ENCODE measurements at regions not wholly inside any gene's neighbourhood (a gene's known extent, or its start where the extent isn't known, plus 50 kb on each side); places are given as distances from the start of the nearest gene placed in this dataset.
"Not testable (repeated sequence)": the region's sequence is repeated elsewhere in the genome, so short reads cannot be mapped to it uniquely, and the experiment has no call there.

- H3K4me1 ChIP-seq (replicated peaks; ENCODE audit: insufficient read depth); POLR2A ChIA-PET (ENCODE audit: unreplicated experiment); H3K27ac ChIP-seq; intact Hi-C loops (cut with micrococcal nuclease; ENCODE audit: unreplicated experiment); DNase-seq; H3K79me2 ChIP-seq (ENCODE audit: low read depth); BruUV-seq (replicated peaks); CTCF ChIA-PET; H2AFZ ChIP-seq; H3F3A ChIP-seq (ENCODE audit: insufficient read depth, low read depth); H3K9me2 ChIP-seq (ENCODE audit: insufficient read depth); H3K4me2 ChIP-seq; H3K4me3 ChIP-seq; H3K9me3 ChIP-seq (ENCODE audit: insufficient read depth, low read depth); H4K20me1 ChIP-seq (ENCODE audit: insufficient read depth); H3K36me3 ChIP-seq (ENCODE audit: low read depth): not testable (repeated sequence)
- H3K27me3 ChIP-seq (ENCODE audit: insufficient read depth, low read depth) = peaks cover 17% of the 10 kb centered on the region
These were observed 5290.8 kb upstream of the TPTE start for GRCh38 chr21:5230561-5230960.

DNA sequence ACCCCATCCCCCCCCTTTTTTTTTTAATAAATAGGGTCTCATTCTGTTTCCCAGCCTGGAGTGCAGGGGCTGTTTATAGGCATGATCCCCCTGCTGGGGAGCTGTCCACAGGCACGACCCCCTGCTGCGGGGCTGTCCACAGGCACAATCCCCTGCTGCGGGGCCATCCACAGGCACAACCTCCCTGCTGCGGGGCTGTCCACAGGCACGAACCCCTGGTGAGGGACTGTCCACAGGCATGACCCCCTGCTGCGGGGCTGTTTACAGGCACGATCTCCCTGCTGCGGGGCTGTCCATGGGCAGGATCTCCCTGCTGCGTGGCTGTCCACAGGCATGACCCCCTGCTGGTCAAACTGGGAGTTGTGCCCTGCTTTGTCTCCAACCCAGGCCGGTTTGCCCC lies 5290.1 kb upstream of the TPTE start:
- H3K27me3 ChIP-seq (ENCODE audit: insufficient read depth, low read depth) = peaks cover 11% of the 10 kb centered on the region
- H3K4me3 ChIP-seq; CTCF ChIA-PET; H3K4me1 ChIP-seq (replicated peaks; ENCODE audit: insufficient read depth); H4K20me1 ChIP-seq (ENCODE audit: insufficient read depth); H3F3A ChIP-seq (ENCODE audit: insufficient read depth, low read depth); POLR2A ChIA-PET (ENCODE audit: unreplicated experiment); H3K4me2 ChIP-seq; H2AFZ ChIP-seq; intact Hi-C loops (cut with micrococcal nuclease; ENCODE audit: unreplicated experiment); H3K79me2 ChIP-seq (ENCODE audit: low read depth); H3K9me2 ChIP-seq (ENCODE audit: insufficient read depth); H3K27ac ChIP-seq; H3K9me3 ChIP-seq (ENCODE audit: insufficient read depth, low read depth); BruUV-seq (replicated peaks); H3K36me3 ChIP-seq (ENCODE audit: low read depth): not testable (repeated sequence)
- DNase-seq = peak in 1 of 2 experiments; percentile 28

DNA sequence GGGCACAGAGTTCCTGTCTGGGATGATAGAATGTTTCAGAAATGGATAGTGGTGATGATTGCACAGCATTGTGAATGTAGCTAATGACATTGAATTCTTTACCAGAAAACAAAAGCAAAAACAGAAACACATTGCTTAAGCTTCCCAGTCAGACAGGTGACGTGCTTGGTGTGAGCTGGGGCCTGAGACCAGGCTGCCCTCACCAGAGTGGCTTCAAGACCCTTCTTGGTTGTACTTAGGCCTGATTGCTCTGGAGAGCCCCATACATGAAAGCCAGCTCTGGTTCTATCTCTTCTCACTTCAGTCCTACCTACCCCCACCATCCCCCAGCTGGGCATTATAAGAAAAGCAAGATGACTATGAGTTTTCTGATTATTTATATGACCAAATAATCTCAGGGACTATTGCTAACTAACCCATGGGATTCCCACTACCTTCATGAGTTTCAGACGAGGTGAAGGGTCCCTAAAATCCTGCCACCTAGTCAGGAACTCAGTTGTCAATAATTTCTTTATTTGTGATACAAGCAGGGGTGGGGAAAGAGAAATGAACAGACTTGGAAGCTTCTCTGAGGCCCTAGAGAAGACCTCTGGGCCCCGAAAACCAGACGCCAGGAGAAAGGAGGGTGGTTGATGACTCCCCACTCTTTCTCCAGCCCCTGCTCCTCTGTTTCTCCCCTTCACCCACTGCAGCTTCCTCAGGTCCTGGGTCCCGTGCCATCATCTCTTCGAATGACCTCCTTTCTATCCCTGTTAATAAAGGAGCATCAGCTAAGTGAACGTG lies 5289.0 kb upstream of the TPTE start:
- H3K4me1 ChIP-seq (replicated peaks; ENCODE audit: insufficient read depth); H3F3A ChIP-seq (ENCODE audit: insufficient read depth, low read depth); H3K9me2 ChIP-seq (ENCODE audit: insufficient read depth); H3K4me2 ChIP-seq; H2AFZ ChIP-seq; H4K20me1 ChIP-seq (ENCODE audit: insufficient read depth); H3K36me3 ChIP-seq (ENCODE audit: low read depth); H3K4me3 ChIP-seq; H3K27ac ChIP-seq; CTCF ChIA-PET; H3K79me2 ChIP-seq (ENCODE audit: low read depth); H3K9me3 ChIP-seq (ENCODE audit: insufficient read depth, low read depth); intact Hi-C loops (cut with micrococcal nuclease; ENCODE audit: unreplicated experiment); POLR2A ChIA-PET (ENCODE audit: unreplicated experiment); BruUV-seq (replicated peaks): not testable (repeated sequence)
- peak in 1 of 2 experiments; percentile 33 for DNase-seq
- H3K27me3 ChIP-seq (ENCODE audit: insufficient read depth, low read depth) = peaks cover 10% of the 10 kb centered on the region

DNA sequence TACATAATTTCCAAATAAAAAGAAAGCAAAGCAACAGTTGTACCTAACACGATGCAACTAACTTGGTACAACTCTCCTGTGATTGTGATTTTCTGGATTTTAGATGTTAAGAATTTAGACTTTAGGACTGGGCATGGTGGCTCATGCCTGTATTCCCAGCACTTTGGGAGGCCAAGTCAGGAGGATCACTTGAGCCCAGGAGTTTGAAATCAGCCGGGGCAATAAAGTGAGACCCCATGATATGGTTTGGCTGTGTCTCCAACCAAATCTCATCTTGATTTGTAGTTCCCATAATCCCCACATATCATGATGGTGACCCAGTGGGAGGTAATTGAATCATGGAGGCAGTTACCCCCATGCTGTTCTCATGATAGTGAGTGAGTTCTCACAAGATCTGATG lies 5285.6 kb upstream of the TPTE start:
- H3K79me2 ChIP-seq (ENCODE audit: low read depth); BruUV-seq (replicated peaks); H3K36me3 ChIP-seq (ENCODE audit: low read depth); H3K4me2 ChIP-seq; intact Hi-C loops (cut with micrococcal nuclease; ENCODE audit: unreplicated experiment); POLR2A ChIA-PET (ENCODE audit: unreplicated experiment); H3F3A ChIP-seq (ENCODE audit: insufficient read depth, low read depth); DNase-seq; H4K20me1 ChIP-seq (ENCODE audit: insufficient read depth); CTCF ChIA-PET; H3K27ac ChIP-seq; H2AFZ ChIP-seq; H3K9me2 ChIP-seq (ENCODE audit: insufficient read depth); H3K4me1 ChIP-seq (replicated peaks; ENCODE audit: insufficient read depth); H3K4me3 ChIP-seq; H3K9me3 ChIP-seq (ENCODE audit: insufficient read depth, low read depth): not testable (repeated sequence)
- peaks cover 21% of the 10 kb centered on the region for H3K27me3 ChIP-seq (ENCODE audit: insufficient read depth, low read depth)

GRCh38 chr21:5236846-5237675 lies 5284.3 kb upstream of the TPTE start:
- H3K36me3 ChIP-seq (ENCODE audit: low read depth); H3K27ac ChIP-seq; H3K4me1 ChIP-seq (replicated peaks; ENCODE audit: insufficient read depth); H3K4me3 ChIP-seq; H3K79me2 ChIP-seq (ENCODE audit: low read depth); BruUV-seq (replicated peaks); H3F3A ChIP-seq (ENCODE audit: insufficient read depth, low read depth); H3K9me3 ChIP-seq (ENCODE audit: insufficient read depth, low read depth); H3K4me2 ChIP-seq; CTCF ChIA-PET; intact Hi-C loops (cut with micrococcal nuclease; ENCODE audit: unreplicated experiment); H3K9me2 ChIP-seq (ENCODE audit: insufficient read depth); DNase-seq; H2AFZ ChIP-seq; POLR2A ChIA-PET (ENCODE audit: unreplicated experiment); H4K20me1 ChIP-seq (ENCODE audit: insufficient read depth): not testable (repeated sequence)
- peaks cover 22% of the 10 kb centered on the region for H3K27me3 ChIP-seq (ENCODE audit: insufficient read depth, low read depth)

DNA sequence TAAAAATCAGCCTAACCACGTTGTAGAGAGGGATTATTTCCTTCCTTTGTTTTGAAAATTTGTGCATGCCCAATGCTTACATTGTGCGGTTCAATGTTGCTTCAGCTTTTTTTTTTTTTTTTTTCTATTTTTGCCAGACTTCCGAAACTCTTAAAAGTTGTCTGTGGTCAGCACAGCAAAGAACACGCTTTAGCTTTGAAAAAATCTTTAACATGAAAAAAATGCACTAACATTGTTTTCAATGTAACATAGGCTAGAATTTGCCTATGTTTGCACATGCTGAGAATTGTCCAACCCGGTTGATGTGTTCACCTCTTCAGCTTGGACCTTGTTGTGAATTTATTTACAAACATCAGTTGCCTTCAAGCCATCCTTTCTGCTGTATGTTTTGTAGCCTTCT lies 5280.9 kb upstream of the TPTE start:
- H3K27ac ChIP-seq; CTCF ChIA-PET; intact Hi-C loops (cut with micrococcal nuclease; ENCODE audit: unreplicated experiment); DNase-seq; H3K4me3 ChIP-seq; H3K79me2 ChIP-seq (ENCODE audit: low read depth); H4K20me1 ChIP-seq (ENCODE audit: insufficient read depth); POLR2A ChIA-PET (ENCODE audit: unreplicated experiment); H2AFZ ChIP-seq; H3K4me2 ChIP-seq; H3K36me3 ChIP-seq (ENCODE audit: low read depth); H3K4me1 ChIP-seq (replicated peaks; ENCODE audit: insufficient read depth); H3F3A ChIP-seq (ENCODE audit: insufficient read depth, low read depth); H3K9me2 ChIP-seq (ENCODE audit: insufficient read depth); H3K9me3 ChIP-seq (ENCODE audit: insufficient read depth, low read depth); BruUV-seq (replicated peaks): not testable (repeated sequence)
- H3K27me3 ChIP-seq (ENCODE audit: insufficient read depth, low read depth) = peaks cover 37% of the 10 kb centered on the region

DNA sequence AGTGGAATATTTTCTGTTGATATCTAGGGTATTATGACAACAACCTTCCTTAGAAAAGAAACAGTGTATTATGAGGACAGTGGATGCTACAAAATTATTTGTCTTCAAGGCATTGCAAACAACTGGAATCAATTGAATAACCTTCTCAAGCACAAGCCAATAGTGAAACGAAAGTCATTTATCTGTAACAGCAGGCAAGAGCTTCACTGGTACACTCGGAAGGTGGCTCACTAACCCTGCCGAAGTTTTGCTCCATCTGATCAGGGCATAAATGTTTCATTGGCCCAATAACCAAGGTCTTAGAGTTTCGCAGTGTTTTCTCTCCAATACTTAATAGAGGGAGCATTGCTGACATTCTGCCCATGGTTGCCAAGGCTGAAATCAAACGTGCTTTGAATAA lies 5278.7 kb upstream of the TPTE start:
- intact Hi-C loops (cut with micrococcal nuclease; ENCODE audit: unreplicated experiment); H3K79me2 ChIP-seq (ENCODE audit: low read depth); H3F3A ChIP-seq (ENCODE audit: insufficient read depth, low read depth); H3K27ac ChIP-seq; H3K4me3 ChIP-seq; DNase-seq; POLR2A ChIA-PET (ENCODE audit: unreplicated experiment); H4K20me1 ChIP-seq (ENCODE audit: insufficient read depth); H3K9me3 ChIP-seq (ENCODE audit: insufficient read depth, low read depth); H3K4me1 ChIP-seq (replicated peaks; ENCODE audit: insufficient read depth); H2AFZ ChIP-seq; CTCF ChIA-PET; H3K36me3 ChIP-seq (ENCODE audit: low read depth); H3K4me2 ChIP-seq; BruUV-seq (replicated peaks); H3K9me2 ChIP-seq (ENCODE audit: insufficient read depth): not testable (repeated sequence)
- peaks cover 50% of the 10 kb centered on the region for H3K27me3 ChIP-seq (ENCODE audit: insufficient read depth, low read depth)
